ENCODE measurements at regions not wholly inside any gene's neighbourhood (a gene's known extent, or its start where the extent isn't known, plus 50 kb on each side); places are given as distances from the start of the nearest gene placed in this dataset.

- TF ChIP-seq POLR2A (IDR thresholded peaks at IDR 0.05) = no peak
- no peak for TF ChIP-seq CTCF (IDR thresholded peaks at IDR 0.05)
Measured at GRCh38 chr20:53691811-53692192, 98.2 kb upstream of the ZNF217 start.

Measured in breast epithelium (tissue), 3 donors.